ENCODE measurements at regions not wholly inside any gene's neighbourhood (a gene's known extent, or its start where the extent isn't known, plus 50 kb on each side); places are given as distances from the start of the nearest gene placed in this dataset.

- DNase-seq: peak; percentile 84
Observed at GRCh38 chr9:105064248-105065097, 136.5 kb upstream of the ABCA1 start.

- DNase-seq: peak; percentile 29
Observed at GRCh38 chr9:105065098-105066088, 137.4 kb upstream of the ABCA1 start.

GRCh38 chr9:105066275-105066865 lies 138.4 kb upstream of the ABCA1 start:
- no peak for DNase-seq

- no peak for DNase-seq
Observed at GRCh38 chr9:105067895-105068580, 140.1 kb upstream of the ABCA1 start.

- DNase-seq: no peak
Observed at GRCh38 chr9:105069285-105069684, 141.3 kb upstream of the ABCA1 start.

- DNase-seq: no peak
Observed at GRCh38 chr9:105069696-105070095, 141.7 kb upstream of the ABCA1 start.

GRCh38 chr9:105070176-105070575 lies 142.2 kb upstream of the ABCA1 start:
- DNase-seq: no peak

GRCh38 chr9:105072476-105072875 lies 144.5 kb upstream of the ABCA1 start:
- DNase-seq: no peak

GRCh38 chr9:105073147-105073546 lies 145.2 kb upstream of the ABCA1 start:
- no peak for DNase-seq

- DNase-seq: no peak
Observed at GRCh38 chr9:105074491-105074890, 146.5 kb upstream of the ABCA1 start.

- DNase-seq: no peak
Observed at GRCh38 chr9:105076729-105077128, 148.8 kb upstream of the ABCA1 start.

GRCh38 chr9:105079457-105079856 lies 151.5 kb upstream of the ABCA1 start:
- no peak for DNase-seq

- no peak for DNase-seq
Observed at GRCh38 chr9:105082843-105083242, 154.9 kb upstream of the ABCA1 start.

GRCh38 chr9:105083256-105083655 lies 155.3 kb upstream of the ABCA1 start:
- no peak for DNase-seq

- peak; percentile 12 for DNase-seq
Observed at GRCh38 chr9:105087910-105088898, 156.2 kb upstream of the SLC44A1 start.

- DNase-seq: no peak
Observed at GRCh38 chr9:105089874-105090273, 154.6 kb upstream of the SLC44A1 start.

GRCh38 chr9:105091004-105091640 lies 153.3 kb upstream of the SLC44A1 start:
- DNase-seq: no peak

GRCh38 chr9:105093685-105094084 lies 150.8 kb upstream of the SLC44A1 start:
- DNase-seq: no peak

- DNase-seq: no peak
Observed at GRCh38 chr9:105098370-105098769, 146.1 kb upstream of the SLC44A1 start.

- DNase-seq: no peak
Observed at GRCh38 chr9:105103776-105104175, 140.7 kb upstream of the SLC44A1 start.
